ENCODE measurements at regions not wholly inside any gene's neighbourhood (a gene's known extent, or its start where the extent isn't known, plus 50 kb on each side); places are given as distances from the start of the nearest gene placed in this dataset.

GRCh38 chr20:48281501-48281900, 496.2 kb upstream of the SULF2 start:
- no peak for DNase-seq (ENCODE audit: low read depth)
- Histone ChIP-seq H3K4me3 (ENCODE audit: low read depth, low read length) (no peak overlapping the region), H3K27me3 (ENCODE audit: control insufficient read depth, insufficient read depth, low read length) (no peaks in the 10 kb centered on the region), H3K36me3 (ENCODE audit: control insufficient read depth, insufficient read depth, low read length) (no peaks in the 10 kb centered on the region)
- TF ChIP-seq CTCF (IDR thresholded peaks at IDR 0.05; ENCODE audit: insufficient read depth, low read depth, low read length), result no peak
- CTCF ChIA-PET, result interaction anchor here (1.3 to 2.0 kb wide), 2 partner anchors 10 to 339 kb away, joined by 3 to 5 read pairs; no protein-coding TSS in a partner anchor
- POLR2A ChIA-PET, result no interaction called here

GRCh38 chr20:48278961-48279481, 493.7 kb upstream of the SULF2 start:
- Histone ChIP-seq H3K4me3 (ENCODE audit: low read depth, low read length) (no peak overlapping the region), H3K36me3 (ENCODE audit: control insufficient read depth, insufficient read depth, low read length) (no peaks in the 10 kb centered on the region), H3K27me3 (ENCODE audit: control insufficient read depth, insufficient read depth, low read length) (no peaks in the 10 kb centered on the region)
- ChIA-PET POLR2A (no interaction called here), CTCF (no interaction called here)
- TF ChIP-seq CTCF (IDR thresholded peaks at IDR 0.05; ENCODE audit: insufficient read depth, low read depth, low read length), result no peak
- no peak for DNase-seq (ENCODE audit: low read depth)

GRCh38 chr20:48277266-48277665, 492.0 kb upstream of the SULF2 start:
- H3K36me3 ChIP-seq (ENCODE audit: control insufficient read depth, insufficient read depth, low read length), result no peaks in the 10 kb centered on the region
- no peak overlapping the region for H3K4me3 ChIP-seq (ENCODE audit: low read depth, low read length)
- no peak for DNase-seq (ENCODE audit: low read depth)
- ChIA-PET CTCF (interaction anchor here (0.5 kb wide), 1 partner anchor 340 kb away, joined by 3 read pairs; no protein-coding TSS in a partner anchor), POLR2A (no interaction called here)
- TF ChIP-seq CTCF (IDR thresholded peaks at IDR 0.05; ENCODE audit: insufficient read depth, low read depth, low read length), result no peak
- H3K27me3 ChIP-seq (ENCODE audit: control insufficient read depth, insufficient read depth, low read length), result peaks cover 2% of the 10 kb centered on the region

GRCh38 chr20:48276021-48276342, 490.7 kb upstream of the SULF2 start:
- no peak for DNase-seq (ENCODE audit: low read depth)
- ChIA-PET CTCF (no interaction called here), POLR2A (no interaction called here)
- Histone ChIP-seq H3K36me3 (ENCODE audit: control insufficient read depth, insufficient read depth, low read length) (no peaks in the 10 kb centered on the region), H3K27me3 (ENCODE audit: control insufficient read depth, insufficient read depth, low read length) (peaks cover 4% of the 10 kb centered on the region), H3K4me3 (ENCODE audit: low read depth, low read length) (no peak overlapping the region)
- TF ChIP-seq CTCF (IDR thresholded peaks at IDR 0.05; ENCODE audit: insufficient read depth, low read depth, low read length), result no peak

- no peak for TF ChIP-seq CTCF (IDR thresholded peaks at IDR 0.05; ENCODE audit: insufficient read depth, low read depth, low read length)
- H3K4me3 ChIP-seq (ENCODE audit: low read depth, low read length), result no peak overlapping the region
- POLR2A ChIA-PET, result no interaction called here
- peaks cover 6% of the 10 kb centered on the region for H3K27me3 ChIP-seq (ENCODE audit: control insufficient read depth, insufficient read depth, low read length)
- no peaks in the 10 kb centered on the region for H3K36me3 ChIP-seq (ENCODE audit: control insufficient read depth, insufficient read depth, low read length)
- DNase-seq (ENCODE audit: low read depth), result no peak
- CTCF ChIA-PET, result interaction anchor here (1.3 kb wide), 1 partner anchor 10 kb away, joined by 5 read pairs; no protein-coding TSS in a partner anchor
These were observed 490.2 kb upstream of the SULF2 start for GRCh38 chr20:48275286-48276020.
